GM12874 (cell line): ENCODE measurements at regions not wholly inside any gene's neighbourhood (a gene's known extent, or its start where the extent isn't known, plus 50 kb on each side); places are given as distances from the start of the nearest gene placed in this dataset.

Source experiments
- TF ChIP-seq, protein P1 (sequence below): IDR thresholded peaks from 2 replicates; pipeline ENCODE4 v1.5.1; 2011; ENCODE audit warnings: low read depth, mild to moderate bottlenecking, control low read depth, low read length, moderate library complexity; ENCODE audit not compliant: insufficient read depth

DNA sequence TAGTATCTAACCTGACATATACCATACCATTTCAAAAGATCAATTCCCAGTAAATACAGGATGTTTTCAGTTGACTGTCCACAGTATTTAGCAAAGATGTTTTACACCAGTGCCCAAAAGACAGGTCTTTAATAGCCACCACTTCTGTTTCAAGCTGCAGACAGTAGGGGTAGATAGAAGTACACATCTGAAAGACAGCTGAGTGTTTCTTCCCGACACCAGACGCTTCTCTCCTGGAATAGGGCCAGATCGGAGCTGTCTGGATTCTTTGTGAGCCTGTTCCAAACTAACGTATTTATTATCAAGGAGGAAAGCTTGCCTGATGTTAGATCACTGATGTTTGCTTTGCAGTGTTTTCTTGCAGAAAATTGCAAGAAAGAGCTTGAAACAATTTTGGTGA is 136.1 kb upstream of the RBMS3 start:
- TF ChIP-seq, protein P1, sequence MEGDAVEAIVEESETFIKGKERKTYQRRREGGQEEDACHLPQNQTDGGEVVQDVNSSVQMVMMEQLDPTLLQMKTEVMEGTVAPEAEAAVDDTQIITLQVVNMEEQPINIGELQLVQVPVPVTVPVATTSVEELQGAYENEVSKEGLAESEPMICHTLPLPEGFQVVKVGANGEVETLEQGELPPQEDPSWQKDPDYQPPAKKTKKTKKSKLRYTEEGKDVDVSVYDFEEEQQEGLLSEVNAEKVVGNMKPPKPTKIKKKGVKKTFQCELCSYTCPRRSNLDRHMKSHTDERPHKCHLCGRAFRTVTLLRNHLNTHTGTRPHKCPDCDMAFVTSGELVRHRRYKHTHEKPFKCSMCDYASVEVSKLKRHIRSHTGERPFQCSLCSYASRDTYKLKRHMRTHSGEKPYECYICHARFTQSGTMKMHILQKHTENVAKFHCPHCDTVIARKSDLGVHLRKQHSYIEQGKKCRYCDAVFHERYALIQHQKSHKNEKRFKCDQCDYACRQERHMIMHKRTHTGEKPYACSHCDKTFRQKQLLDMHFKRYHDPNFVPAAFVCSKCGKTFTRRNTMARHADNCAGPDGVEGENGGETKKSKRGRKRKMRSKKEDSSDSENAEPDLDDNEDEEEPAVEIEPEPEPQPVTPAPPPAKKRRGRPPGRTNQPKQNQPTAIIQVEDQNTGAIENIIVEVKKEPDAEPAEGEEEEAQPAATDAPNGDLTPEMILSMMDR, result no peak

GRCh38 chr3:29145360-29145759 is 135.5 kb upstream of the RBMS3 start:
- TF ChIP-seq, protein P1, result no peak

DNA sequence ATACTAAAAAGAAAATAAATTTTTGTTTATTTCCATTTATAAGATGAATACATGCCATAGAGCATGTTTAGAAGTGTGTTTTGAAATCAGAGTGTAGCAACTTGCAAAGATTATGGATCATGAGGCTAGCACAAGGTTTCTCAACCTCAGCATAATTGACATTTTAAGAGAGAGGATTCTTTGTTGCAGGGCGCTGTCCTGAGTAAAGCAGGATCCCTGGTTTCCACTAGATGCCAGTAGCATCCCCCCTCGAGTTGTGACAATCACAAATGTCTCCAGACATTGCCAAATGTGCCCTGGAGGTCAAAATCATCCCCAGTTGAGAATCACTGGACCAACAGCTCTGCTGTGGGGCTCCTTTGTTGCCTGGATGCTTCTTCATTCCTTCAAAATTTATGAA is 128.5 kb upstream of the RBMS3 start:
- TF ChIP-seq, protein P1, result no peak

- TF ChIP-seq, protein P1, result no peak
These were observed 127.1 kb upstream of the RBMS3 start for GRCh38 chr3:29153811-29154210.

GRCh38 chr3:29156086-29156715 is 124.7 kb upstream of the RBMS3 start:
- TF ChIP-seq, protein P1, result no peak

- TF ChIP-seq, protein P1, result no peak
These were observed 116.0 kb upstream of the RBMS3 start for GRCh38 chr3:29164825-29165224.

DNA sequence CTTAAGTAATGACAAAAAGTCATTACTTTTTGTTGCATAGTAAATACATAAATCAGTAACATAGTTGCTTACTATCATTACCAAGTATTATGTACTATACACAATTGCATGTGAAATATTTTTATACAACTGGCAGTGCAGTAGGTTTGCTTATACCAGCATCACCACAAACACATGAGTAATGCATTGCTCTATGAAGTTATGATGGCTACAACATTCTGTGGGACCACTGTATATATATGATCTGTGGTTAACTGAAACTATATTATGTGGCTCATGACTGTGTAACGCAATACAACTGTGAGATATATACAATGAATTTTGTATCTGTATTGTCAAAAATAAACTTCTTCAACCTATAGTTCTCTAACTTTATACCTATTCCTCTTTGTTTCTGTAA is 113.7 kb upstream of the RBMS3 start:
- TF ChIP-seq, protein P1, result no peak
